ENCODE measurements at regions not wholly inside any gene's neighbourhood (a gene's known extent, or its start where the extent isn't known, plus 50 kb on each side); places are given as distances from the start of the nearest gene placed in this dataset.

- DNase-seq (ENCODE audit: low read depth in 1 of 2, low spot score in 1 of 2): no peak
These were observed 296.2 kb upstream of the SKOR2 start for GRCh38 chr18:47547539-47548202.

GRCh38 chr18:47545613-47546012, 294.2 kb upstream of the SKOR2 start:
- no peak for DNase-seq (ENCODE audit: low read depth in 1 of 2, low spot score in 1 of 2)

- no peak for DNase-seq (ENCODE audit: low read depth in 1 of 2, low spot score in 1 of 2)
These were observed 291.6 kb upstream of the SKOR2 start for GRCh38 chr18:47543080-47543479.

GRCh38 chr18:47542551-47542950, 291.1 kb upstream of the SKOR2 start:
- no peak for DNase-seq (ENCODE audit: low read depth in 1 of 2, low spot score in 1 of 2)

GRCh38 chr18:47531717-47532116, 280.3 kb upstream of the SKOR2 start:
- DNase-seq (ENCODE audit: low read depth in 1 of 2, low spot score in 1 of 2): no peak

- no peak for DNase-seq (ENCODE audit: low read depth in 1 of 2, low spot score in 1 of 2)
These were observed 279.2 kb upstream of the SKOR2 start for GRCh38 chr18:47530695-47531094.

- no peak for DNase-seq (ENCODE audit: low read depth in 1 of 2, low spot score in 1 of 2)
These were observed 276.9 kb upstream of the SKOR2 start for GRCh38 chr18:47528343-47528742.

GRCh38 chr18:47526147-47526546, 274.7 kb upstream of the SKOR2 start:
- DNase-seq (ENCODE audit: low read depth in 1 of 2, low spot score in 1 of 2): no peak

- DNase-seq (ENCODE audit: low read depth in 1 of 2, low spot score in 1 of 2): no peak
These were observed 270.9 kb upstream of the SKOR2 start for GRCh38 chr18:47522359-47522758.

- no peak for DNase-seq (ENCODE audit: low read depth in 1 of 2, low spot score in 1 of 2)
These were observed 268.8 kb upstream of the SKOR2 start for GRCh38 chr18:47520263-47520662.

GRCh38 chr18:47519706-47520105, 268.2 kb upstream of the SKOR2 start:
- no peak for DNase-seq (ENCODE audit: low read depth in 1 of 2, low spot score in 1 of 2)

- no peak for DNase-seq (ENCODE audit: low read depth in 1 of 2, low spot score in 1 of 2)
These were observed 267.8 kb upstream of the SKOR2 start for GRCh38 chr18:47519277-47519676.

- DNase-seq (ENCODE audit: low read depth in 1 of 2, low spot score in 1 of 2): no peak
These were observed 262.2 kb upstream of the SKOR2 start for GRCh38 chr18:47513614-47514013.

- no peak for DNase-seq (ENCODE audit: low read depth in 1 of 2, low spot score in 1 of 2)
These were observed 261.4 kb upstream of the SKOR2 start for GRCh38 chr18:47512726-47513435.

GRCh38 chr18:47512056-47512455, 260.6 kb upstream of the SKOR2 start:
- DNase-seq (ENCODE audit: low read depth in 1 of 2, low spot score in 1 of 2): no peak

GRCh38 chr18:47510831-47511230, 259.4 kb upstream of the SKOR2 start:
- no peak for DNase-seq (ENCODE audit: low read depth in 1 of 2, low spot score in 1 of 2)

GRCh38 chr18:47507651-47508050, 256.2 kb upstream of the SKOR2 start:
- no peak for DNase-seq (ENCODE audit: low read depth in 1 of 2, low spot score in 1 of 2)

GRCh38 chr18:47506897-47507296, 255.4 kb upstream of the SKOR2 start:
- DNase-seq (ENCODE audit: low read depth in 1 of 2, low spot score in 1 of 2): no peak

- DNase-seq (ENCODE audit: low read depth in 1 of 2, low spot score in 1 of 2): no peak
These were observed 250.5 kb upstream of the SKOR2 start for GRCh38 chr18:47501946-47502345.

GRCh38 chr18:47500930-47501329, 249.5 kb upstream of the SKOR2 start:
- no peak for DNase-seq (ENCODE audit: low read depth in 1 of 2, low spot score in 1 of 2)

- no peak for DNase-seq (ENCODE audit: low read depth in 1 of 2, low spot score in 1 of 2)
These were observed 241.2 kb upstream of the SKOR2 start for GRCh38 chr18:47492691-47493090.

- no peak for DNase-seq (ENCODE audit: low read depth in 1 of 2, low spot score in 1 of 2)
These were observed 239.4 kb upstream of the SKOR2 start for GRCh38 chr18:47490882-47491281.

- no peak for DNase-seq (ENCODE audit: low read depth in 1 of 2, low spot score in 1 of 2)
These were observed 233.8 kb upstream of the SKOR2 start for GRCh38 chr18:47485221-47485797.
